Vagina (tissue), 2 donors: ENCODE measurements at regions not wholly inside any gene's neighbourhood (a gene's known extent, or its start where the extent isn't known, plus 50 kb on each side); places are given as distances from the start of the nearest gene placed in this dataset.

Experiments
- DNase-seq, 2 donors: peaks; one replicate each; pipeline ENCODE4 v3.0.0-alpha.2; 2017; ENCODE audit errors: extremely low spot score in 2 of 2
- H3K27ac ChIP-seq: fragments of 200-600 bp; sonication (generic); one replicate; pipeline ENCODE4 v1.5.1; 2019
- H3K27me3 ChIP-seq: fragments of 200-600 bp; sonication (generic); one replicate; pipeline ENCODE4 v1.5.1; 2019
- H3K36me3 ChIP-seq, 2 donors: fragments of 200-600 bp; sonication (generic); one replicate each; pipeline ENCODE4 v1.5.1; 2017 to 2019
- H3K4me1 ChIP-seq: fragments of 200-600 bp; sonication (generic); one replicate; pipeline ENCODE4 v1.5.1; 2019
- H3K4me3 ChIP-seq, 2 donors: fragments of 200-600 bp; sonication (generic); 1 replicate in 1 of 2; 2 replicates in 1 of 2; pipeline ENCODE4 v1.5.1; 2016 to 2019
- H3K9me3 ChIP-seq: fragments of 200-600 bp; sonication (generic); one replicate; pipeline ENCODE4 v1.5.1; 2019
- POLR2A ChIP-seq, 2 donors: fragments of 450-650 bp; IDR thresholded peaks; one replicate each; pipeline ENCODE4 v1.6.1; 2017; ENCODE audit warnings: antibody characterized with exemption in 2 of 2, mild to moderate bottlenecking in 2 of 2, moderate library complexity in 2 of 2
- POLR2AphosphoS5 ChIP-seq, 2 donors: sonication (generic); formaldehyde crosslinking; IDR thresholded peaks; one replicate each; pipeline ENCODE4 v1.9.0; 2017; ENCODE audit warnings: antibody characterized with exemption in 2 of 2, mild to moderate bottlenecking in 2 of 2, low read depth in 1 of 2; ENCODE audit not compliant: insufficient read depth in 1 of 2
- intact Hi-C: fragments of 100-400 bp; cut with DNase I; formaldehyde crosslinking; loops from one replicate; pipeline ENCODE4 v1.15.1; 2023
- TF ChIP-seq, protein P1 (sequence below), 3 experiments: fragments of 450-650 bp in 2 of 3; fragments of 200-600 bp in 1 of 3; sonication (generic) in 1 of 3; IDR thresholded peaks; one replicate each; pipeline ENCODE4 v1.5.1; 2017 to 2019; ENCODE audit warnings: antibody characterized with exemption in 3 of 3, mild to moderate bottlenecking in 2 of 3, moderate library complexity in 2 of 3

GRCh38 chr11:98195300-98195699, 825.4 kb upstream of the CNTN5 start:
- no peak for TF ChIP-seq POLR2A (IDR thresholded peaks at IDR 0.05)
- TF ChIP-seq POLR2AphosphoS5 (IDR thresholded peaks at IDR 0.05; ENCODE audit: insufficient read depth in 1 of 2, low read depth in 1 of 2): no peak
- TF ChIP-seq, protein P1, sequence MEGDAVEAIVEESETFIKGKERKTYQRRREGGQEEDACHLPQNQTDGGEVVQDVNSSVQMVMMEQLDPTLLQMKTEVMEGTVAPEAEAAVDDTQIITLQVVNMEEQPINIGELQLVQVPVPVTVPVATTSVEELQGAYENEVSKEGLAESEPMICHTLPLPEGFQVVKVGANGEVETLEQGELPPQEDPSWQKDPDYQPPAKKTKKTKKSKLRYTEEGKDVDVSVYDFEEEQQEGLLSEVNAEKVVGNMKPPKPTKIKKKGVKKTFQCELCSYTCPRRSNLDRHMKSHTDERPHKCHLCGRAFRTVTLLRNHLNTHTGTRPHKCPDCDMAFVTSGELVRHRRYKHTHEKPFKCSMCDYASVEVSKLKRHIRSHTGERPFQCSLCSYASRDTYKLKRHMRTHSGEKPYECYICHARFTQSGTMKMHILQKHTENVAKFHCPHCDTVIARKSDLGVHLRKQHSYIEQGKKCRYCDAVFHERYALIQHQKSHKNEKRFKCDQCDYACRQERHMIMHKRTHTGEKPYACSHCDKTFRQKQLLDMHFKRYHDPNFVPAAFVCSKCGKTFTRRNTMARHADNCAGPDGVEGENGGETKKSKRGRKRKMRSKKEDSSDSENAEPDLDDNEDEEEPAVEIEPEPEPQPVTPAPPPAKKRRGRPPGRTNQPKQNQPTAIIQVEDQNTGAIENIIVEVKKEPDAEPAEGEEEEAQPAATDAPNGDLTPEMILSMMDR (IDR thresholded peaks at IDR 0.05): no peak
- Histone ChIP-seq H3K36me3 (no peaks in the 10 kb centered on the region), H3K27me3 (no peaks in the 10 kb centered on the region), H3K9me3 (no peaks in the 10 kb centered on the region), H3K27ac (no peak overlapping the region), H3K4me1 (no peaks in the 10 kb centered on the region), H3K4me3 (no peak overlapping the region)
- intact Hi-C loops: no loop called here
- DNase-seq: no peak

DNA sequence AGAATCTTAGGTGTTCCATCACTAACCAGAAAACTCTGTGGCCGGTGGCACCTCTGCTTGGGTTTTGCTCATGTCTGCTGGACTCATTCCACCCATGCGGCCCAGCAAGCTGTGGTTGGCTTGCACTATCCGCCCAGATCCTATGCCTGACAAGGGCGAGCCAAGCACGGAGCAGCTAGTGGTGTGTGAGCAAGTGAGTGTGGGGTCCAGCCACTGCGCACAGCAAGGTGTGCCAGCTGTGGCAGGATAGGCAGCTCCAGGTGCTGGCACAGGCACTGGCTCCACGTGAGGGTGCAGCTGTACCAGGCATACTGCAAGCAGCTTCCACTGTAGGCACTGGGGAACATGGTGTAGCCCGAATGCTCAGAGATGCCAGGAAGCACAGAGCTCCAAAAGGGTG, 813.7 kb upstream of the CNTN5 start:
- intact Hi-C loops: no loop called here
- no peak for DNase-seq
- H3K36me3 ChIP-seq: no peaks in the 10 kb centered on the region
- no peaks in the 10 kb centered on the region for H3K9me3 ChIP-seq
- TF ChIP-seq POLR2AphosphoS5 (IDR thresholded peaks at IDR 0.05; ENCODE audit: insufficient read depth in 1 of 2, low read depth in 1 of 2): no peak
- TF ChIP-seq, protein P1 (IDR thresholded peaks at IDR 0.05): no peak
- no peak for TF ChIP-seq POLR2A (IDR thresholded peaks at IDR 0.05)
- no peak overlapping the region for H3K4me3 ChIP-seq
- no peak overlapping the region for H3K27ac ChIP-seq
- no peaks in the 10 kb centered on the region for H3K4me1 ChIP-seq
- H3K27me3 ChIP-seq: no peaks in the 10 kb centered on the region

DNA sequence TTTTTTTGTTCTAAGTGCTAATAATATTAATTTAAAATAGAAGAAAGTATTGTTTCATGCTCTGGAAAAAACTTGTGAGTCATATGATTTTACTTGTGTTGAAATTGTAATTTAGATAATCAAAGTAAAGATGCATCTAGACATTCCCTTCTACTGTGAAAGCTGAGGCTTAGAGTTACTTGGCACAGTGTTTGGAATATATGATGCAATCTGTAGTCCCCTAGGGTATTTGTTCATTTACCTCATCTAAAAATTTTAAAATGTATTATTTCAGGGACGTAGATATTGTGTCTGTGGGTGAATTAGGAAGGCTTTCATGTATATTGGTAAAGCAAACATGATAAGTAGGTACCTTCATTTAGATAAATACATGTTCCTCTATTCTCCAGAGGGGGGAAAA, 793.5 kb upstream of the CNTN5 start:
- intact Hi-C loops: no loop called here
- DNase-seq: no peak
- H3K4me3 ChIP-seq: no peak overlapping the region
- H3K27ac ChIP-seq: no peak overlapping the region
- TF ChIP-seq, protein P1 (IDR thresholded peaks at IDR 0.05): no peak
- TF ChIP-seq POLR2AphosphoS5 (IDR thresholded peaks at IDR 0.05; ENCODE audit: insufficient read depth in 1 of 2, low read depth in 1 of 2): no peak
- no peak for TF ChIP-seq POLR2A (IDR thresholded peaks at IDR 0.05)
- no peaks in the 10 kb centered on the region for H3K9me3 ChIP-seq
- no peaks in the 10 kb centered on the region for H3K27me3 ChIP-seq
- no peaks in the 10 kb centered on the region for H3K36me3 ChIP-seq
- no peaks in the 10 kb centered on the region for H3K4me1 ChIP-seq

- no peaks in the 10 kb centered on the region for H3K27me3 ChIP-seq
- H3K4me3 ChIP-seq: no peak overlapping the region
- intact Hi-C loops: no loop called here
- H3K27ac ChIP-seq: no peak overlapping the region
- H3K36me3 ChIP-seq: no peaks in the 10 kb centered on the region
- no peaks in the 10 kb centered on the region for H3K4me1 ChIP-seq
- no peak for DNase-seq
- TF ChIP-seq, protein P1 (IDR thresholded peaks at IDR 0.05): no peak
- no peak for TF ChIP-seq POLR2A (IDR thresholded peaks at IDR 0.05)
- TF ChIP-seq POLR2AphosphoS5 (IDR thresholded peaks at IDR 0.05; ENCODE audit: insufficient read depth in 1 of 2, low read depth in 1 of 2): no peak
- H3K9me3 ChIP-seq: no peaks in the 10 kb centered on the region
These were observed 790.1 kb upstream of the CNTN5 start for GRCh38 chr11:98230678-98231077.

GRCh38 chr11:98234698-98235097, 786.1 kb upstream of the CNTN5 start:
- TF ChIP-seq POLR2A (IDR thresholded peaks at IDR 0.05) (no peak), POLR2AphosphoS5 (IDR thresholded peaks at IDR 0.05; ENCODE audit: insufficient read depth in 1 of 2, low read depth in 1 of 2) (no peak)
- TF ChIP-seq, protein P1 (IDR thresholded peaks at IDR 0.05): no peak
- H3K27ac ChIP-seq: no peak overlapping the region
- no peak for DNase-seq
- H3K36me3 ChIP-seq: no peaks in the 10 kb centered on the region
- H3K4me1 ChIP-seq: no peaks in the 10 kb centered on the region
- intact Hi-C loops: no loop called here
- H3K9me3 ChIP-seq: no peaks in the 10 kb centered on the region
- no peaks in the 10 kb centered on the region for H3K27me3 ChIP-seq
- H3K4me3 ChIP-seq: no peak overlapping the region
